BJ (cell line): ENCODE measurements at regions not wholly inside any gene's neighbourhood (a gene's known extent, or its start where the extent isn't known, plus 50 kb on each side); places are given as distances from the start of the nearest gene placed in this dataset.

Experiments
- CTCF ChIA-PET: fragments of 350-600 bp; formaldehyde crosslinking; extraction: SDS; loops from one replicate; lab custom pipeline; 2021; ENCODE audit warnings: antibody characterized with exemption, inconsistent platforms; lab: Yijun Ruan, JAX
- POLR2A ChIA-PET: fragments of 300-600 bp; sonication (Branson Sonifier 250); formaldehyde crosslinking; extraction: SDS; loops from one replicate; lab custom pipeline; 2021; ENCODE audit warnings: antibody characterized with exemption; lab: Charles Lee
- DNase-seq: peaks from one replicate; pipeline ENCODE4 v3.0.0-alpha.2; 2011; ENCODE audit warnings: low read depth
- H3K27me3 ChIP-seq: 2 replicates; pipeline ENCODE4 v1.6.0; 2011; ENCODE audit warnings: low read length; ENCODE audit not compliant: control insufficient read depth, insufficient read depth
- H3K36me3 ChIP-seq: 2 replicates; pipeline ENCODE4 v1.5.1; 2011; ENCODE audit warnings: low read length; ENCODE audit not compliant: control insufficient read depth, insufficient read depth
- H3K4me3 ChIP-seq: 2 replicates; pipeline ENCODE4 v1.5.1; 2011; ENCODE audit warnings: low read depth, mild to moderate bottlenecking, control low read depth, low read length
- CTCF ChIP-seq: IDR thresholded peaks from 2 replicates; pipeline ENCODE4 v1.5.1; 2011; ENCODE audit warnings: low read depth, mild to moderate bottlenecking, control low read depth, inconsistent platforms, low read length, moderate library complexity; ENCODE audit not compliant: insufficient read depth

- POLR2A ChIA-PET, result no interaction called here
- DNase-seq, result no peak
- CTCF ChIA-PET, result no interaction called here
Measured at GRCh38 chr1:217025381-217025780, 302.2 kb upstream of the ESRRG start.

GRCh38 chr1:217024911-217025310 lies 301.7 kb upstream of the ESRRG start:
- no peaks in the 10 kb centered on the region for H3K27me3 ChIP-seq
- no peak for DNase-seq
- no peak for TF ChIP-seq CTCF
- CTCF ChIA-PET, result no interaction called here
- no peaks in the 10 kb centered on the region for H3K36me3 ChIP-seq
- POLR2A ChIA-PET, result no interaction called here
- no peak overlapping the region for H3K4me3 ChIP-seq

More at GRCh38 chr1:217025381-217025780, 302.2 kb upstream of the ESRRG start:
- Histone ChIP-seq H3K36me3 (no peaks in the 10 kb centered on the region), H3K4me3 (no peak overlapping the region), H3K27me3 (no peaks in the 10 kb centered on the region)
- TF ChIP-seq CTCF, result no peak

- no peak for TF ChIP-seq CTCF
- ChIA-PET CTCF (no interaction called here), POLR2A (no interaction called here)
- H3K36me3 ChIP-seq, result no peaks in the 10 kb centered on the region
- no peaks in the 10 kb centered on the region for H3K27me3 ChIP-seq
- H3K4me3 ChIP-seq, result no peak overlapping the region
- DNase-seq, result no peak
Measured at GRCh38 chr1:217021956-217022355, 298.7 kb upstream of the ESRRG start.

- ChIA-PET POLR2A (no interaction called here), CTCF (no interaction called here)
- no peaks in the 10 kb centered on the region for H3K27me3 ChIP-seq
- TF ChIP-seq CTCF, result no peak
- no peak overlapping the region for H3K4me3 ChIP-seq
- H3K36me3 ChIP-seq, result no peaks in the 10 kb centered on the region
- DNase-seq, result no peak
Measured at GRCh38 chr1:217021400-217021799, 298.2 kb upstream of the ESRRG start.

- no peaks in the 10 kb centered on the region for H3K27me3 ChIP-seq
- POLR2A ChIA-PET, result no interaction called here
- no peak for DNase-seq
Measured at GRCh38 chr1:217019475-217019874, 296.2 kb upstream of the ESRRG start.

More at GRCh38 chr1:217019475-217019874, 296.2 kb upstream of the ESRRG start:
- Histone ChIP-seq H3K36me3 (no peaks in the 10 kb centered on the region), H3K4me3 (no peak overlapping the region)
- no peak for TF ChIP-seq CTCF
- CTCF ChIA-PET, result interaction anchor here (0.9 kb wide), 1 partner anchor 14 kb away, joined by 3 read pairs; no protein-coding TSS in a partner anchor
